ENCODE measurements at regions not wholly inside any gene's neighbourhood (a gene's known extent, or its start where the extent isn't known, plus 50 kb on each side); places are given as distances from the start of the nearest gene placed in this dataset.
"Not testable (repeated sequence)": the region's sequence is repeated elsewhere in the genome, so short reads cannot be mapped to it uniquely, and the experiment has no call there.

- Histone ChIP-seq H3K79me2 (ENCODE audit: control insufficient read depth, insufficient read depth, low read length) (no peaks in the 10 kb centered on the region), H3K27ac (ENCODE audit: control insufficient read depth, insufficient read depth) (no peak overlapping the region), H4K20me1 (ENCODE audit: control insufficient read depth, insufficient read depth) (no peaks in the 10 kb centered on the region), H2AFZ (ENCODE audit: control insufficient read depth, low read depth, low read length) (no peak overlapping the region), H3K4me3 (no peak overlapping the region), H3K4me1 (ENCODE audit: control insufficient read depth, insufficient read depth, low read length) (no peaks in the 10 kb centered on the region), H3K27me3 (replicated peaks in 1 of 2; ENCODE audit: control insufficient read depth in 2 of 2, insufficient read depth in 2 of 2, low read length in 1 of 2) (no peaks in the 10 kb centered on the region), H3K9ac (ENCODE audit: control insufficient read depth, insufficient read depth, low read length) (no peak overlapping the region), H3K4me2 (ENCODE audit: control insufficient read depth, insufficient read depth) (no peak overlapping the region), H3K9me3 (replicated peaks; ENCODE audit: control insufficient read depth, insufficient read depth, low read length) (no peaks in the 10 kb centered on the region), H3K36me3 (ENCODE audit: control insufficient read depth in 2 of 2, insufficient read depth in 2 of 2, low read length in 1 of 2) (no peaks in the 10 kb centered on the region)
- no peak for TF ChIP-seq POLR2AphosphoS2 (IDR thresholded peaks at IDR 0.05; ENCODE audit: low read depth, low read length)
- SMC1A ChIA-PET (ENCODE audit: uncharacterized antibody, unreplicated experiment): no interaction called here
- in situ Hi-C loops (cut with MboI) (no loop called here), intact Hi-C loops (cut with micrococcal nuclease; ENCODE audit: unreplicated experiment) (no loop called here)
- CTCF ChIA-PET: interaction anchor here (1.2 kb wide), 1 partner anchor 373 kb away, joined by 3 read pairs; no protein-coding TSS in a partner anchor
- no peak for FAIRE-seq
- 0% methylated on average over 1 of the region's 1 CpG for WGBS (ENCODE audit: insufficient coverage, insufficient replicate concordance, low lambda C conversion rate, missing lambda C conversion rate)
- no TSS peak for BruUV-seq (replicated peaks)
- no peak for DNase-seq (ENCODE audit: low read depth, low spot score)
- POLR2A ChIA-PET: no interaction called here
- RAD21 ChIA-PET (ENCODE audit: unreplicated experiment): no interaction called here
- no peak for ATAC-seq
Observed at GRCh38 chr7:104064969-104065387, 75.5 kb upstream of the RELN start.

GRCh38 chr7:104063797-104064196 is 74.3 kb upstream of the RELN start:
- POLR2A ChIA-PET; H3K36me3 ChIP-seq (ENCODE audit: control insufficient read depth in 2 of 2, insufficient read depth in 2 of 2, low read length in 1 of 2); RAD21 ChIA-PET (ENCODE audit: unreplicated experiment); intact Hi-C loops (cut with micrococcal nuclease; ENCODE audit: unreplicated experiment); SMC1A ChIA-PET (ENCODE audit: uncharacterized antibody, unreplicated experiment); H3K4me2 ChIP-seq (ENCODE audit: control insufficient read depth, insufficient read depth); H2AFZ ChIP-seq (ENCODE audit: control insufficient read depth, low read depth, low read length); FAIRE-seq; DNase-seq (ENCODE audit: low read depth, low spot score); H3K4me3 ChIP-seq; H3K9me3 ChIP-seq (replicated peaks; ENCODE audit: control insufficient read depth, insufficient read depth, low read length); H3K9ac ChIP-seq (ENCODE audit: control insufficient read depth, insufficient read depth, low read length); H3K27me3 ChIP-seq (replicated peaks in 1 of 2; ENCODE audit: control insufficient read depth in 2 of 2, insufficient read depth in 2 of 2, low read length in 1 of 2); H4K20me1 ChIP-seq (ENCODE audit: control insufficient read depth, insufficient read depth); H3K4me1 ChIP-seq (ENCODE audit: control insufficient read depth, insufficient read depth, low read length); ATAC-seq; BruUV-seq (replicated peaks); in situ Hi-C loops (cut with MboI); H3K79me2 ChIP-seq (ENCODE audit: control insufficient read depth, insufficient read depth, low read length); H3K27ac ChIP-seq (ENCODE audit: control insufficient read depth, insufficient read depth): not testable (repeated sequence)
- 0% methylated on average over 2 of the region's 2 CpGs for WGBS (ENCODE audit: insufficient coverage, insufficient replicate concordance, low lambda C conversion rate, missing lambda C conversion rate)
- CTCF ChIA-PET: interaction anchor here (0.6 kb wide), 1 partner anchor 165 kb away, joined by 3 read pairs; no protein-coding TSS in a partner anchor

GRCh38 chr7:104061652-104062051 is 72.2 kb upstream of the RELN start:
- Histone ChIP-seq H3K4me1 (ENCODE audit: control insufficient read depth, insufficient read depth, low read length) (no peaks in the 10 kb centered on the region), H3K9me3 (replicated peaks; ENCODE audit: control insufficient read depth, insufficient read depth, low read length) (no peaks in the 10 kb centered on the region), H3K4me2 (ENCODE audit: control insufficient read depth, insufficient read depth) (no peak overlapping the region), H4K20me1 (ENCODE audit: control insufficient read depth, insufficient read depth) (no peaks in the 10 kb centered on the region), H3K4me3 (no peak overlapping the region), H3K9ac (ENCODE audit: control insufficient read depth, insufficient read depth, low read length) (no peak overlapping the region), H3K79me2 (ENCODE audit: control insufficient read depth, insufficient read depth, low read length) (no peaks in the 10 kb centered on the region), H2AFZ (ENCODE audit: control insufficient read depth, low read depth, low read length) (no peak overlapping the region), H3K27me3 (replicated peaks in 1 of 2; ENCODE audit: control insufficient read depth in 2 of 2, insufficient read depth in 2 of 2, low read length in 1 of 2) (no peaks in the 10 kb centered on the region; a peak in 1 of 4 replicates), H3K27ac (ENCODE audit: control insufficient read depth, insufficient read depth) (no peak overlapping the region), H3K36me3 (ENCODE audit: control insufficient read depth in 2 of 2, insufficient read depth in 2 of 2, low read length in 1 of 2) (no peaks in the 10 kb centered on the region)
- BruUV-seq (replicated peaks): no TSS peak
- intact Hi-C loops (cut with micrococcal nuclease; ENCODE audit: unreplicated experiment): no loop called here
- no peak for FAIRE-seq
- ChIA-PET SMC1A (ENCODE audit: uncharacterized antibody, unreplicated experiment) (no interaction called here), RAD21 (ENCODE audit: unreplicated experiment) (no interaction called here), CTCF (no interaction called here), POLR2A (no interaction called here)
- in situ Hi-C loops (cut with MboI): no loop called here
- no peak for ATAC-seq
- DNase-seq (ENCODE audit: low read depth, low spot score): no peak
- TF ChIP-seq IRF4 (IDR thresholded peaks at IDR 0.05; ENCODE audit: low read depth, low read length) (no peak), FOXK2 (IDR thresholded peaks at IDR 0.05) (no peak), POLR2A (IDR thresholded peaks at IDR 0.05; ENCODE audit: low read depth, low read length) (no peak), TAF1 (IDR thresholded peaks at IDR 0.05; ENCODE audit: borderline replicate concordance, low read depth, low read length) (no peak), HSF1 (IDR thresholded peaks at IDR 0.05; ENCODE audit: low read depth, low read length) (no peak), EED (IDR thresholded peaks at IDR 0.05; ENCODE audit: low read depth) (no peak), CHD1 (IDR thresholded peaks at IDR 0.05; ENCODE audit: low read depth, low read length) (no peak), ZNF24 (IDR thresholded peaks at IDR 0.05) (no peak), CREM (IDR thresholded peaks at IDR 0.05; ENCODE audit: low read depth) (no peak)
